ENCODE measurements at regions not wholly inside any gene's neighbourhood (a gene's known extent, or its start where the extent isn't known, plus 50 kb on each side); places are given as distances from the start of the nearest gene placed in this dataset.

DNA sequence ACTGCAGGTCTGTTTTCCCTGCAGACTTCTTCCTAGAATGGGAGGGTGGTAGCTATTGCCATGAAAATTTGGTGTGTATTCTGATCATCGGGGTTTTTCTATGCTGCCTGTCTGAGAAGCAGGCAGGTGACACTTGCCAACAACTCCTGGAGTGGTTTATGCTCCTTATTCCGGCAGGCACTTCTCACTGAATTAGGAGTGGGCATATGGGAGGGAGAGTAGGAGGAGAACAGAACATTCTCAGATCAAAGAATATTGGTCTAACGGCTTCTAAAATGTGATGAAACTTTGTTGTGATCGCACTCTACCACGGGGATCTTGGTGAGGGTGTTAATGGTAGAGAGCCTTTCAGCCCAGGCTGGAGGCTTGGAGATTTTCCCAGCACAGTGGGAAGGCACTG, 480.8 kb downstream of the PLCL1 start (continued):
- TF ChIP-seq, protein P1, sequence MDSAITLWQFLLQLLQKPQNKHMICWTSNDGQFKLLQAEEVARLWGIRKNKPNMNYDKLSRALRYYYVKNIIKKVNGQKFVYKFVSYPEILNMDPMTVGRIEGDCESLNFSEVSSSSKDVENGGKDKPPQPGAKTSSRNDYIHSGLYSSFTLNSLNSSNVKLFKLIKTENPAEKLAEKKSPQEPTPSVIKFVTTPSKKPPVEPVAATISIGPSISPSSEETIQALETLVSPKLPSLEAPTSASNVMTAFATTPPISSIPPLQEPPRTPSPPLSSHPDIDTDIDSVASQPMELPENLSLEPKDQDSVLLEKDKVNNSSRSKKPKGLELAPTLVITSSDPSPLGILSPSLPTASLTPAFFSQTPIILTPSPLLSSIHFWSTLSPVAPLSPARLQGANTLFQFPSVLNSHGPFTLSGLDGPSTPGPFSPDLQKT (IDR thresholded peaks at IDR 0.05; ENCODE audit: borderline replicate concordance, low read depth, low read length): no peak
- TF ChIP-seq ZNF660 (tag by site-specific recombination; IDR thresholded peaks at IDR 0.05) (no peak), ZNF707 (tag by site-specific recombination; IDR thresholded peaks at IDR 0.05) (no peak), ZNF146 (tag by site-specific recombination; IDR thresholded peaks at IDR 0.05) (no peak), RBAK (tag by site-specific recombination; IDR thresholded peaks at IDR 0.05) (no peak)

DNA sequence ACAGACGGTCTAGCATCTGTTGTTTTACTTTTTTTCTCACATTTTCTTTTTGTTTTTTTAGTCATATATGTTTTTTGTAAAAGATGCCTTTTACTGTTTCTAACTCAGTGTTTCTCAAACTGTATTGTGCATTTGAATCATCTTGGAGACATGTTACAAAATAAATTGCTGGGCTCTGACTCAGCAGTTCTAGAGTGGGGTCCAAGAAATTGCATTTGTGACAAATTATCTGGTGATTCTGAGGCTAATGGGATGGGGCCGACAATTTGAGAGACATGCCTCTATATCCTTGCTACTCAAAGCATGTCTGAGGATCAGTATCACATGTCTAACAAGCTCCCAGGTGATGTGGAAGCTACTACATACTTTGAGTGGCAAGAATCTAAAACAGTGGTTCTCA, 478.8 kb downstream of the PLCL1 start:
- POLR2A ChIA-PET: no interaction called here
- TF ChIP-seq YY1 (tag by site-specific recombination; IDR thresholded peaks at IDR 0.05) (no peak), ZNF785 (tag by site-specific recombination; IDR thresholded peaks at IDR 0.05) (no peak), ZNF561 (tag by site-specific recombination; IDR thresholded peaks at IDR 0.05; ENCODE audit: borderline replicate concordance) (no peak), ZNF433 (tag by site-specific recombination; IDR thresholded peaks at IDR 0.05; ENCODE audit: low read depth) (no peak), ZNF830 (tag by site-specific recombination; IDR thresholded peaks at IDR 0.05; ENCODE audit: low read depth) (no peak), MEIS1 (CRISPR knock-in tag; IDR thresholded peaks at IDR 0.05; ENCODE audit: borderline replicate concordance) (no peak), ZBTB1 (tag by site-specific recombination; IDR thresholded peaks at IDR 0.05) (no peak), MZF1 (tag by site-specific recombination; IDR thresholded peaks at IDR 0.05; ENCODE audit: borderline replicate concordance) (no peak), ZFP41 (tag by site-specific recombination; IDR thresholded peaks at IDR 0.05; ENCODE audit: borderline replicate concordance) (no peak), KLF8 (tag by site-specific recombination; IDR thresholded peaks at IDR 0.05) (no peak), ZSCAN30 (tag by site-specific recombination; IDR thresholded peaks at IDR 0.05) (no peak), ZNF837 (tag by site-specific recombination; IDR thresholded peaks at IDR 0.05) (no peak), ZNF473 (tag by site-specific recombination; IDR thresholded peaks at IDR 0.05) (no peak), HOXA7 (CRISPR knock-in tag; IDR thresholded peaks at IDR 0.05; ENCODE audit: borderline replicate concordance) (no peak), ZNF843 (tag by site-specific recombination; IDR thresholded peaks at IDR 0.05) (no peak), ZNF776 (tag by site-specific recombination; IDR thresholded peaks at IDR 0.05; ENCODE audit: borderline replicate concordance) (no peak)
- TF ChIP-seq, protein P2, sequence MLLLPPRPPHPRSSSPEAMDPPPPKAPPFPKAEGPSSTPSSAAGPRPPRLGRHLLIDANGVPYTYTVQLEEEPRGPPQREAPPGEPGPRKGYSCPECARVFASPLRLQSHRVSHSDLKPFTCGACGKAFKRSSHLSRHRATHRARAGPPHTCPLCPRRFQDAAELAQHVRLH (tag by site-specific recombination; IDR thresholded peaks at IDR 0.05): no peak
- TF ChIP-seq, protein P3, sequence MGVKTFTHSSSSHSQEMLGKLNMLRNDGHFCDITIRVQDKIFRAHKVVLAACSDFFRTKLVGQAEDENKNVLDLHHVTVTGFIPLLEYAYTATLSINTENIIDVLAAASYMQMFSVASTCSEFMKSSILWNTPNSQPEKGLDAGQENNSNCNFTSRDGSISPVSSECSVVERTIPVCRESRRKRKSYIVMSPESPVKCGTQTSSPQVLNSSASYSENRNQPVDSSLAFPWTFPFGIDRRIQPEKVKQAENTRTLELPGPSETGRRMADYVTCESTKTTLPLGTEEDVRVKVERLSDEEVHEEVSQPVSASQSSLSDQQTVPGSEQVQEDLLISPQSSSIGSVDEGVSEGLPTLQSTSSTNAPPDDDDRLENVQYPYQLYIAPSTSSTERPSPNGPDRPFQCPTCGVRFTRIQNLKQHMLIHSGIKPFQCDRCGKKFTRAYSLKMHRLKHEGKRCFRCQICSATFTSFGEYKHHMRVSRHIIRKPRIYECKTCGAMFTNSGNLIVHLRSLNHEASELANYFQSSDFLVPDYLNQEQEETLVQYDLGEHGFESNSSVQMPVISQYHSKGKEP (tag by site-specific recombination; IDR thresholded peaks at IDR 0.05): no peak
- TF ChIP-seq, protein P4, sequence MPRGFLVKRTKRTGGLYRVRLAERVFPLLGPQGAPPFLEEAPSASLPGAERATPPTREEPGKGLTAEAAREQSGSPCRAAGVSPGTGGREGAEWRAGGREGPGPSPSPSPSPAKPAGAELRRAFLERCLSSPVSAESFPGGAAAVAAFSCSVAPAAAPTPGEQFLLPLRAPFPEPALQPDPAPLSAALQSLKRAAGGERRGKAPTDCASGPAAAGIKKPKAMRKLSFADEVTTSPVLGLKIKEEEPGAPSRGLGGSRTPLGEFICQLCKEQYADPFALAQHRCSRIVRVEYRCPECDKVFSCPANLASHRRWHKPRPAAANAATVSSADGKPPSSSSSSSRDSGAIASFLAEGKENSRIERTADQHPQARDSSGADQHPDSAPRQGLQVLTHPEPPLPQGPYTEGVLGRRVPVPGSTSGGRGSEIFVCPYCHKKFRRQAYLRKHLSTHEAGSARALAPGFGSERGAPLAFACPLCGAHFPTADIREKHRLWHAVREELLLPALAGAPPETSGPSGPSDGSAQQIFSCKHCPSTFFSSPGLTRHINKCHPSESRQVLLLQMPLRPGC (tag by site-specific recombination; IDR thresholded peaks at IDR 0.05): no peak

More for the DNA sequence above, 478.8 kb downstream of the PLCL1 start:
- no peaks in the 10 kb centered on the region for H3K36me3 ChIP-seq (ENCODE audit: control insufficient read depth in 2 of 2, insufficient read depth in 1 of 2, low read length in 2 of 2)
- no peaks in the 10 kb centered on the region; the same call in 1 of the 2 replicates for H3K4me1 ChIP-seq (ENCODE audit: control insufficient read depth, insufficient read depth, low read length)
- H3K4me3 ChIP-seq (ENCODE audit: low read depth, low read length): no peak overlapping the region
- H3K27ac ChIP-seq (ENCODE audit: extremely low read depth, low read depth, low read length): no peak overlapping the region
- CTCF ChIA-PET: interaction anchor here (0.7 to 1.6 kb wide), 2 partner anchors 13 to 423 kb away, joined by 3 to 4 read pairs; no protein-coding TSS in a partner anchor
- no peaks in the 10 kb centered on the region for H3K9me3 ChIP-seq (ENCODE audit: control insufficient read depth, insufficient read depth, low read depth, low read length)
